SK-N-SH treated with all-trans-retinoic acid at 6 μM for 48 hours (cell line): ENCODE measurements at regions not wholly inside any gene's neighbourhood (a gene's known extent, or its start where the extent isn't known, plus 50 kb on each side); places are given as distances from the start of the nearest gene placed in this dataset.
"Not testable (repeated sequence)": the region's sequence is repeated elsewhere in the genome, so short reads cannot be mapped to it uniquely, and the experiment has no call there.

ENCODE experiments used
- ARNTL ChIP-seq: fragments of 450-650 bp; formaldehyde crosslinking; IDR thresholded peaks from 2 replicates; pipeline ENCODE4 v1.5.0; 2020; ENCODE audit warnings: low read depth, mild to moderate bottlenecking, moderate library complexity, borderline replicate concordance
- ESRRG ChIP-seq: fragments of 250-450 bp; sonication (Bioruptor Pico); IDR thresholded peaks from 2 replicates; pipeline ENCODE4 v1.6.1; 2021; ENCODE audit warnings: mild to moderate bottlenecking
- OSR1 ChIP-seq: fragments of 250-450 bp; sonication (Bioruptor Pico); IDR thresholded peaks from 2 replicates; pipeline ENCODE4 v1.8.0; 2022; ENCODE audit warnings: moderate library complexity, mild to moderate bottlenecking, inconsistent platforms
- TF ChIP-seq, protein P1 (sequence below): fragments of 250-450 bp; sonication (Bioruptor Pico); IDR thresholded peaks from 2 replicates; pipeline ENCODE4 v1.8.0; 2021; ENCODE audit warnings: low read depth, mild to moderate bottlenecking, moderate library complexity, borderline replicate concordance
- TF ChIP-seq, protein P2 (sequence below): fragments of 250-450 bp; sonication (Bioruptor Pico); IDR thresholded peaks from 2 replicates; pipeline ENCODE4 v1.8.0; 2020; ENCODE audit warnings: mild to moderate bottlenecking, moderate library complexity, borderline replicate concordance

DNA sequence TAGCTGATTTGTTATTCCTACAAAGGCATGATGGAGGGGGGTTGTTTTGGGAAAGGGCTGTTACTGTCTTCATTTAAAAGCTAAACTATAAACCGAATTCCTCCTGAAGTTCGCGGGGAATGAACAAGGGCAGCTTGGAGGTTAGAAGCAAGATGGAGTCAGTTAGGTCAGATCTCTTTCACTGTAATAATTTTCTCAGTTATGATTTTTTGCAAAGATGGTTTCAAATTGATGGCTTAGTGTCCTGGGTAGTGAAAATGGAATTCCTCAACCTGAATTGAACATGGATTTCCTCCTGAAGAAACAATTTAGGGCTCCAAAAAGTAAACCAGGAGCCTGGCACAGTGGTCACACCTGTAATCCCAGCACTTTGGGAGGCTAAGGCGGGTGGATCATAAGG lies 96.6 kb upstream of the SNRPN start:
- TF ChIP-seq ESRRG, ARNTL (CRISPR knock-in tag): not testable (repeated sequence)
- TF ChIP-seq, protein P1, sequence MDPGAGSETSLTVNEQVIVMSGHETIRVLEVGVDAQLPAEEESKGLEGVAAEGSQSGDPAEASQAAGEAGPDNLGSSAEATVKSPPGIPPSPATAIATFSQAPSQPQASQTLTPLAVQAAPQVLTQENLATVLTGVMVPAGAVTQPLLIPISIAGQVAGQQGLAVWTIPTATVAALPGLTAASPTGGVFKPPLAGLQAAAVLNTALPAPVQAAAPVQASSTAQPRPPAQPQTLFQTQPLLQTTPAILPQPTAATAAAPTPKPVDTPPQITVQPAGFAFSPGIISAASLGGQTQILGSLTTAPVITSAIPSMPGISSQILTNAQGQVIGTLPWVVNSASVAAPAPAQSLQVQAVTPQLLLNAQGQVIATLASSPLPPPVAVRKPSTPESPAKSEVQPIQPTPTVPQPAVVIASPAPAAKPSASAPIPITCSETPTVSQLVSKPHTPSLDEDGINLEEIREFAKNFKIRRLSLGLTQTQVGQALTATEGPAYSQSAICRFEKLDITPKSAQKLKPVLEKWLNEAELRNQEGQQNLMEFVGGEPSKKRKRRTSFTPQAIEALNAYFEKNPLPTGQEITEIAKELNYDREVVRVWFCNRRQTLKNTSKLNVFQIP: not testable (repeated sequence)
- TF ChIP-seq OSR1 (CRISPR knock-in tag): peak; percentile 85
- TF ChIP-seq, protein P2, sequence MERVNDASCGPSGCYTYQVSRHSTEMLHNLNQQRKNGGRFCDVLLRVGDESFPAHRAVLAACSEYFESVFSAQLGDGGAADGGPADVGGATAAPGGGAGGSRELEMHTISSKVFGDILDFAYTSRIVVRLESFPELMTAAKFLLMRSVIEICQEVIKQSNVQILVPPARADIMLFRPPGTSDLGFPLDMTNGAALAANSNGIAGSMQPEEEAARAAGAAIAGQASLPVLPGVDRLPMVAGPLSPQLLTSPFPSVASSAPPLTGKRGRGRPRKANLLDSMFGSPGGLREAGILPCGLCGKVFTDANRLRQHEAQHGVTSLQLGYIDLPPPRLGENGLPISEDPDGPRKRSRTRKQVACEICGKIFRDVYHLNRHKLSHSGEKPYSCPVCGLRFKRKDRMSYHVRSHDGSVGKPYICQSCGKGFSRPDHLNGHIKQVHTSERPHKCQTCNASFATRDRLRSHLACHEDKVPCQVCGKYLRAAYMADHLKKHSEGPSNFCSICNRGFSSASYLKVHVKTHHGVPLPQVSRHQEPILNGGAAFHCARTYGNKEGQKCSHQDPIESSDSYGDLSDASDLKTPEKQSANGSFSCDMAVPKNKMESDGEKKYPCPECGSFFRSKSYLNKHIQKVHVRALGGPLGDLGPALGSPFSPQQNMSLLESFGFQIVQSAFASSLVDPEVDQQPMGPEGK (CRISPR knock-in tag): not testable (repeated sequence)
